ENCODE measurements at regions not wholly inside any gene's neighbourhood (a gene's known extent, or its start where the extent isn't known, plus 50 kb on each side); places are given as distances from the start of the nearest gene placed in this dataset.
"Not testable (repeated sequence)": the region's sequence is repeated elsewhere in the genome, so short reads cannot be mapped to it uniquely, and the experiment has no call there.

DNA sequence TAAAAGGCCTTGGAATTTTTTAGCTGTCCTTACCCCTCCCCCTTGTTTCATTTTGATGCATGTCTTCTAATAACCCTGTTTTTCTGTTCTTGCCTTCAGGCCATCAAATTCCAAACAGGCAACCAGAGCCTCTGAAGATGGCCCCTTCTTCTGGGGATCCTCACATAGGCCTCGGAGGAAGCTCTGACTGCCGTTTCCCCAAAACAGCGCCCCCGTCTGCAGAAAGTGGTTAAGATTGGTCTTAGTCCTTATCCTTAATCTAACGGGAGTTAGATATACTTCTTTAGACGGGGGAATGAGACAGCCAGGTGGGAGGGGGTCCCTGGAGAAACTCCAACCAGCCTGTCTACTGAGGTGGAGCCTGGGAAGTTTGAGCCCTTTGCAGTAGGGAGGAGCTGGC lies 226.3 kb upstream of the ZNF608 start:
- no peak for DNase-seq

DNA sequence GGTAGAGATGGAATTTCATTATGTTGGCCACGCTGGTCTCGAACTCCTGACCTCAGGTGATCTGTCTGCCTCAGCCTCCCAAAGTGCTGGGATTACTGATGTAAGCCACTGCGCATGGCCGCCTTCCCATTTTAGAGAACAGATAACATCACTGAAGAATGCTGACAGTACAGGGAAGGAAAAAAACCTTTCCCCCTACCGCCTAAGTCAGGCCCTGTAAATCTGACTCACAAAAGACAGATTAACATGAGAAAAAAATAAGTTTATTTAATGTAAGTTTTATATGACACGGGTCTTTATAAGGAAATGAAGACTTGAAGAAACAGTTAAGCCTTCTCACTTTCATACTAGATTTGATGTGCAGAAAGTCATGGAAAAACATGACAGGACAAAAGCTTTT lies 227.2 kb upstream of the ZNF608 start:
- DNase-seq = no peak

DNA sequence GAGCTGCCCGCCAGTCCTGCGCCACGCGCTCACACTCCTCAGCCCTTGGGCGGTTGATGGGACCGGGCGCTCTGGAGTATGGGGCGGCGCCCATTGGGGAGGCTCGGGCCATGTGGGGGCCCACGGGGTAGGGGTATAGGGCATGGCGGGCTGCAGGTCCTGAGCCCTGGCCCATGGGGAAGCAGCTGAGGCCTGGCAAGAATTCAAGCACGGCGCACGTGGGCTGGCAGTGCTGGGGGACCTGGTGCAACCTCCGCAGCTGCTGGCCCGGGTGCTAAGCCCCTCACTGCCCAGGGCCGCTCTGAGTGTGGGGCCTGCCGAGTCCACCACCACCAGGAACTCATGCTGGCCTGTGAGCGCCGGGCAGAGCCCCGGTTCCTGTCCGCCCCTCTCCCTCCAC lies 229.6 kb upstream of the ZNF608 start:
- DNase-seq = no peak

GRCh38 chr5:124979251-124979650 lies 232.8 kb upstream of the ZNF608 start:
- DNase-seq = no peak

- DNase-seq = no peak
These were observed 233.9 kb upstream of the ZNF608 start for GRCh38 chr5:124980163-124980941.

GRCh38 chr5:124981901-124982300 lies 235.5 kb upstream of the ZNF608 start:
- DNase-seq = no peak

GRCh38 chr5:124986170-124986569 lies 239.7 kb upstream of the ZNF608 start:
- no peak for DNase-seq

DNA sequence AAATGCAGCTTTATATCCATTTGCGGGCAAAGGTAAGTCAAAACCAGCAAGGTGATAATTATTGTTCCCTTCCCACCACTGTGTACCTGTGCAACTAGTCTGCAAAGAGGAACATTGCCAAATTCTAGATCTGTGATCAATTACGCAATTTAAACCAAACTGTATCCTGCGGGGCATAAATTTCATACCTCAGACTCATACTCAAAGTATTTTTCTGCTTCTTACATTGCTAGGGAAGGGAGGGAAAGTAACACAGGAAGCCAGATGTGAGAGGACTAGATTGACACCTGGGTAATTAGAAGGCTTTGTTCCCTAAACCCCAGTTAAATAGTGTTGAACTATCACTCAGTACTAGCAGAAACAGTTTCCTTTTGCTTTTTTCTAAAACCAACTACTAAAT lies 240.2 kb upstream of the ZNF608 start:
- no peak for DNase-seq

- DNase-seq = not testable (repeated sequence)
These were observed 241.3 kb upstream of the ZNF608 start for GRCh38 chr5:124987786-124988185.

DNA sequence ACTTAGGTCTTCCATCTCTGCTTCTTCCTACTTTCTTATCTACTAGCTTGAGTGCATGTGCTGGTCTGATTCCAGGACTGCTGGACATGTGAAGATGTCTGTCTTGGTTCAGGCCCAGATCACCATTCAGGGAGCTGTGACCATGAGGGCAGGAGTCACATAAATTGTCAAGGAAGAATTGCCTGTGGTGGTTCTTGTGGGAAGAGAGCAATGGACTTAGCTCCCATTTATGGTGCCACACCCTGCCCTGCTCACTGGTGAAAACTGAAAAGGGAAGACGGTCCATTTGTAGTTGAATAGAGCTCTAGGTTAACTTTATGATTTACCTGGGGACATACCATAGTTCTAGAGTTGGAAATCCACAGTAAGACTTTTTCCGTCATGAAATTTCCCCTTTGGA lies 244.3 kb upstream of the ZNF608 start:
- no peak for DNase-seq

DNA sequence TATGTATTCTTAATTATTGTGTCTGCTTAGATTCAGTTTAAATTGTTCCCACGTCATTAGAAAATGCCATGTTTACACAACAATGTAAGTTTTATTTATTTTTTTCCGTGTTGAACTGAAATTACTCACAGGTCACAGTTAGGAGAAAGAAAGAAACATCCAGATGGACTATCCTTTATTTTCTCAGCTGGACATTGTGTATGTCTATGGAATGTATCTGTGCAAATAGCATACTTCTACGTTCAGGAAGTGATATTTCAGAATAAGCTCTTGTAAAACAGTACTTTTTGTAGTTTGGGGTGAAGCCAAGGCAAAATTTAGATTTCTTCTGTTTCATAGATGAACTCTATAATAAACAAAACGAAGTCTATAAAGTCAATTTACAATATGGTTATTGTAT lies 249.0 kb upstream of the ZNF608 start:
- no peak for DNase-seq

DNA sequence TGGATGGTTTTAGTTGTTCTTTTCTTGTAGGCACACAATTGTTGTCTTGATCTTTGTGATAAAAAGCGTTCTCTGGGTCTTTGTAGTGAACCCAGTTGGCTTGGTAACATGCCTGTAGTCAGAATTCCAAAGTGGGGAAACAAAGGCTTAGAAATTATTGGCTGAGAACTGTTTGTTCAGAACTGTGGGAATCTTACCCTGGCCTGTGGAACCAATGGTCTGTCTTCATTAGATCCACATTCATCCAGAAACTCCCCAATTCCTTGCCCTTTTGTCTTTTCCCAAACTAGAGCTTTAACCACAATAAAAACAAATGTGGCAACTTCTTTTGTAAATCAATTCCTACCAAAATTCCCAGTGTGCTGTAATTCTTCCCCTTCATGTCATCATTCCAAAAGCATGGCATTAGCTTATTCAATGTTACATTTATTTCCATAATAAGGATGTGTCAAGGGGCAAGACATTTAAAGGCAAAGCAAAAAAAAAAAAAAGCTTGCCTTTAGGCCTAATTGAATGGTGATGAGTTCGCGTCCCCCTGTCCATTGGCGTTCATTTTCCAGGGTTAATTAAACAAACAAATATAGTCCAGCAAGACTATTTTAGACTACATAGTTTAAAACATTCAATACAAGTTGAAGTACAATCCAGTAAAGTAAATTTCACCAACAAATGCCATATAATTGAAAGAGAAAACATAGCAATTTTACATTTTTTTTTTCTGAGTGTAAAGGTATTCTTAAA lies 249.8 kb upstream of the ZNF608 start:
- DNase-seq = no peak

DNA sequence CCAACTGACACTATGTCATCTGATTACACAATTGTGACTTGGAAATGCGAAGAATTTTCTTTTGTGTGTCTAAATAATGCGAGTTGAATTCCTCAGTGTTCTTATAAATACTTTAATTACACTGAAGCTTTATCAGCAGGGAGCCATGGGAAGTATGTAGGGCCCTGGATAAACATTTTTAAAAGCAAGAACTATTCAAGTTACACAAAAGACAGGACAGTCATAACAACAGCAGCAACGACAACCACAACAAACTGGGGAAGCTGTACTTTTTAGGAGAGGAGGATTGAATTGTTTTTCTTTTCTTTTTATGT lies 250.3 kb upstream of the ZNF608 start:
- DNase-seq = no peak

DNA sequence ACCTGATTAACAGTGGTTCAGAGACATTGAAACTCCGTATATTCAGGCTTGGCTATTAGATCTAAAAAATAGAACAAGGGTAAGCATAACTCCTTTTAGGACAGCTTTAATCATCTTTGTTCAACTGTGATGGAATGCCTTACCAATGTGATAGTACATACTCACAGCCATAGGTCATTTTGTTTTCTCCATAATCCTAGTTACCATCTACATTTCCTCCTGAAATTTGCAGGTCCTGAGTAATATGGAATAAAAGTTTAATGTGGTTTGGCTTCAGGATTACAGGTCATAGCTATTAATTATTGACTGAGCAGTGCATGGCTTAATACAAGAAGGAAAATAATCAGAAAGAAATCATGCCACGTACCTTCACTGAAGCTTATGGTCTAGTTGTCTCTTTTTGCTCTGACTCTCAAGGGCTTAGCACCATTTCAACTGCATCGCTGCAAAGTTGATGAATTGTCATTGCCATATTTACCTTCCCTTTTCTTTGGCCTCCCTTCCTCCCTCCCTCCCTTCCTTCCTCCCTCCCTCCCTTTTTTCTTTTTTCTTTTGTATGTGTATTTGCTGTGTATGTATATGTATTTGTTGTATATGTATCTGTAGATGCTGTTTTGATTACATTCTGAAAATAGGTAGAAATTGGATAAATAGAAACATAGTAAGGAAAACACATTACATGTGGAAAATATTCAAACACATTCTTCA lies 250.9 kb upstream of the ZNF608 start:
- no peak for DNase-seq

DNA sequence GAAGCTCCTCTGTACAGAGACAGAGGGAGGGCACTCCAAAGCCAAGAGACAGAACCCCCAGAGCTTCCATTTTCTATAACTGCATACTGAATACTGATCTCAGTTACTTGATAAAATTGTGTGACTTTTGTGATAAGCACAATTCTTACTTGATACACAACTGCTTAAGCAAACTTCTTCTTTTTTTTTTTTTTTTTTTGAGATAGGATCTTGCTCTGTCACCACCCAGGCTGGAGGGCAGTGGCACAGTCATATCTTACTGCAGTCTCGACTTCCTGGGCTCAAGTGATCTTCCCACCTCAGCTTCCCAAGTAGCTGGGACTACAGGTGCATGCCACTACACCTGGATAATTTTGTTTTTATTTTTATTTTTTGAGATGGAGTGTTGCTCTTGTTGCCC lies 252.1 kb upstream of the ZNF608 start:
- DNase-seq = no peak

DNA sequence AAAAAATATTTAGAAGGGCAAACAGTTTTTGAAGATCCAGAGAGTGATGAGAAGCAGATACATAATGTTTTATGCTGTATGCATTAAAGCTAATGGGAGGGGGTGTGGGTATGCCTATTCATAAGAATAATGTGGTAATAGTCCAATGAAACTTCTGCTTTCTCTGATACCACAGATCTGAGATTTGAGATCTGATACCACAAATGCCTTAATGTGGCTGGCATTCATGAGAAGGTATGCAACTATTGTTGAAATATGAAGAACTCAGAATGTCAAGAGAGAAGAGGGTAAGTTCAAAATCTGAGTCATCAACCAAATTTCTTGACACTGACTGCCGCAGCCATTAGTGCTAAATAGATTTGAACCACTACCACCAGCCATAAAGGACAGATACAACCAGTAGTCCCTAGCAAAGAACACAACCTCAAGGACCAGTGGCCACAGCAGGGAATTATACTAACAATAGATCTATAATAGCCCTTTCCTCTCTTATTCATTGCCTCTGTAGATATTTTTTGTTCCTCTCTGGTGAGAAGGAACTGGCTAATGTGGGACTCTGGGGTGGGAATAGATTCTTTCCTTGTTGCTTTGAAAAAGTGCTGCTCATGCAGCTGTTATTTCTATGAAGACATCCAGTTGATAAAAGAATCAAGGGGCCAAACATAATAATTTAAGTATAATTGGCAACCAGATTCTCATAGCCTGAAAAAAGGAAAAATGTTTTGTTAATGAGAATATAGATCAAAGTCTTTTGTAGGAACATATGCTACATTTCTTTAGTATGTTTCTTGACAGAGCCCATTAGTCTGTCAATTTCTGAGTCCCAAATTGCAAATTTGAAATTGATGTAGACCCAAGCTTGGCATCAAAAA lies 256.5 kb upstream of the ZNF608 start:
- DNase-seq = no peak

DNA sequence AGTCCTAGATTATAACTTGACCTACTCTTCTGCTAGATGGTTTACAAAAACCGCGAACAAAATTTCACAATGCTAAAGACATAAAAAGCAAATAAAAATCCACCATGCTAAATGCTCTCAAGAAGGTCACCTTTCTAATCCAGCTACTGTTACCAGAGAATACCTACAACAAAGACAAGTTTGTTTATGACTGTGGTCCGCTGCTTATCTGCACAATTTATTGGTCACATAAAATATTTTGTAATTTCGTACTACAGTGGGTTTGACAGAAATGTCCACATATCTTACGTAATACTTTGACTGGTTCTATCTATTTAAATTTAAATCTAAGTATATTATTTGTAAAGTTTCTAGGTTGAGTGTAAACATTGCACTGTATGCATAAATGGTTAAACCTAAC lies 257.6 kb upstream of the ZNF608 start:
- DNase-seq = no peak

- DNase-seq = no peak
These were observed 258.8 kb upstream of the ZNF608 start for GRCh38 chr5:125005266-125005665.

DNA sequence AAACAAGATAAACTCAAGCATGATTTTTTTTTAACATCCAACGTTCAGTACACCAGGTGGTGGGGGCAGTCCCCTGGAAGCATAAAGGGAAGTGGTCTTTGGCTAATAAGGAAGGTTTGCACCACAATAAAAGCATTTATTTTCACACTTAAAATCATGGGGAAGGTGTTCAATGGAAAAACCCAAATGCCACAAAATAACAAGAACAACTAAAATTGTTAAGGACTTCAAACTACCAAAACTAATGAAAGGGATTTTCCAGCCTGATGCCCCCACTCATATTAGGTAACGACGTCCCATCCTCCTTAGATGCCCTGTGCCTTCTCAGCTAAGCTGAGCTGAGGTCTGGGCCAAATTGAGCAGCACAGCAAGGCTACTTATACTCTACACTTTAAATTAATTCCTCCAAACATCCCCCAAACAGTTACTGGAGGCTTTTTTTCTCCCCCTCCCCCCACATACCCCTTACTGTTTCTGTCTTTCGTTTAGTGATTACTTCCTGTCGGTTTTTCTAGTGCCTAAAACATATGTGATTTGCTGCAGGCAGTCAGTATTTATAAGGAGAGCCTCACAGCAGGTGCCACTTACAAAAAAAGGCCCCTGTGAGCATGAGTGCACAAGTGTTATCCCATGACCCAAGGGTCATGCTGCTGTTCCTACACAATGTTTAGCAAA lies 259.7 kb upstream of the ZNF608 start:
- no peak for DNase-seq

DNA sequence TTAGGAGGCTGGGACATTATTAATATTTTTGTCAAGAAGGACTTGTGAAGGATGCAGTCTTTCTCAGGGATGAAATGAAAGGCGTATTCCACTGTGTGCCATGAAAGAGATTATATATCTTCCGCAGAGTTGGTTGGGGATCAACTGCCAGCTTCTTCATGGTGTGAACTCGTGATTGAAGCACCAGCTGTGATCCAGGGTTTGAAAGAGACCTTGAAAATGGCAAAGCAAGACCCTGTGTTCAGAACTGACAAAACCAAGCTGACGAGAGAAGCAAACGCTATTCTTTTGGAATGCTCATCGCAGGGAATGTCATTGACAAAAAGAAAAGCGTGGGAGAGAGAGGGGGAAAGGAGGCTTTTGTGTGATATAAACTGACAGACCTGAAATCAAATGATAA lies 263.9 kb upstream of the ZNF608 start:
- DNase-seq = no peak

DNA sequence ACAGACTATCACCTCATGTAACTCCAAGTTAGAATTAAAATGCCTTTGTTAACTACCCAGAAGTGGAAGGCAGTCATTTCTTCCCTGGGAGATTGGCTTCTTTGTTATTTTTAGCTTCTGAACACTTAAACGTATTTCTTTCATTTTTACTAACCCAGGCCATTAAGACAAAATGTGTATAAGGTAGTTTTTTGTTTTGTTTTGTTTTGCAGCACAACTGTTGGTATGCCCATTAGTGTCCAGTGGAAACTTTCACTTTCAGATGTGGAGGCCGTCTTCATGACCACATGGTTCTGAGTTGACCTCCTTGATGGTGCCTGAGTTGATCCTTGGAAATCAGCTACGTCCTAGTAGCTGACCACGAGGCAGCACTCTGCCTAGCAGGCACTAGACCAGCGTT lies 264.6 kb upstream of the ZNF608 start:
- DNase-seq = no peak

GRCh38 chr5:125011419-125011818 lies 265.0 kb upstream of the ZNF608 start:
- DNase-seq = no peak

- no peak for DNase-seq
These were observed 265.5 kb upstream of the ZNF608 start for GRCh38 chr5:125011947-125012346.

Measured in SW 1271 (cell line).